Progenitor cell of endocrine pancreas (in vitro differentiated cells): ENCODE measurements at regions not wholly inside any gene's neighbourhood (a gene's known extent, or its start where the extent isn't known, plus 50 kb on each side); places are given as distances from the start of the nearest gene placed in this dataset.
A peak's percentile ranks its signal among the peaks of the same experiment; 100 is the strongest.

Source experiments
- DNase-seq: peaks from one replicate; pipeline ENCODE4 v3.0.0; 2021; ENCODE audit warnings: low spot score; ENCODE audit not compliant: unreplicated experiment
- H3K27ac Mint-ChIP-seq: 2 replicates; pipeline ENCODE4 v1.8.0; 2021; ENCODE audit warnings: mild to moderate bottlenecking, moderate library complexity, mixed read lengths
- H3K27me3 Mint-ChIP-seq: 2 replicates; pipeline ENCODE4 v1.8.0; 2021; ENCODE audit warnings: mixed read lengths
- H3K36me3 Mint-ChIP-seq: 2 replicates; pipeline ENCODE4 v1.8.0; 2022; ENCODE audit warnings: mixed read lengths; ENCODE audit not compliant: insufficient read depth
- H3K4me1 Mint-ChIP-seq: 2 replicates; pipeline ENCODE4 v1.8.0; 2021; ENCODE audit warnings: low read depth, mixed read lengths
- H3K4me3 Mint-ChIP-seq: 2 replicates; pipeline ENCODE4 v1.8.0; 2021; ENCODE audit warnings: low read depth, mild to moderate bottlenecking, moderate library complexity, mixed read lengths
- H3K9me3 Mint-ChIP-seq: 2 replicates; pipeline ENCODE4 v1.8.0; 2021; ENCODE audit warnings: low read depth, mixed read lengths
- CTCF ChIP-seq: fragments of 200-600 bp; sonication (generic); IDR thresholded peaks from one replicate; pipeline ENCODE4 v1.5.0; 2021; ENCODE audit warnings: antibody characterized with exemption, mild to moderate bottlenecking; ENCODE audit not compliant: unreplicated experiment

DNA sequence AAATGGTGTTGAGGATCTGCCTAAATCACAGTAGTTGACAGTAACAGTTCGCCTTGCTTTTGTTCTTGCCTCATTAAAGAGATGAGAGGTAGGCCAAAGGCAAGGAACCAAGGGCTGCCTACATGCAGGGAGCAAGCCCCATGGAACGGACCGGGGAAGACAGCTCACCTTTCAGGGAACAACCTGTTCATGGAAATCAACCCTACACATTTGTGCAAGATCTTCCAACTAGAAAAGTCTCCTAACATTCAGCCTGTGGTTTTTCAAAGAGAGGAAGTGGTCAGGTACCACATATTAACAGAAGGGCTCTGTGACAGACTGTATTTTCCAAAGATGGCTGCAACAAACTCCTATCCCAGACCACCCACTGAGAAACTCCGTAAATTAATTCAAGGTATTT is 1031.8 kb upstream of the NR2F2 start:
- TF ChIP-seq CTCF, result no peak
- Mint-ChIP-seq H3K36me3 (peaks cover 1% of the 10 kb centered on the region), H3K9me3 (peaks cover 5% of the 10 kb centered on the region), H3K27ac (no peak overlapping the region), H3K27me3 (no peaks in the 10 kb centered on the region), H3K4me3 (no peak overlapping the region), H3K4me1 (peaks cover 13% of the 10 kb centered on the region)
- no peak for DNase-seq

DNA sequence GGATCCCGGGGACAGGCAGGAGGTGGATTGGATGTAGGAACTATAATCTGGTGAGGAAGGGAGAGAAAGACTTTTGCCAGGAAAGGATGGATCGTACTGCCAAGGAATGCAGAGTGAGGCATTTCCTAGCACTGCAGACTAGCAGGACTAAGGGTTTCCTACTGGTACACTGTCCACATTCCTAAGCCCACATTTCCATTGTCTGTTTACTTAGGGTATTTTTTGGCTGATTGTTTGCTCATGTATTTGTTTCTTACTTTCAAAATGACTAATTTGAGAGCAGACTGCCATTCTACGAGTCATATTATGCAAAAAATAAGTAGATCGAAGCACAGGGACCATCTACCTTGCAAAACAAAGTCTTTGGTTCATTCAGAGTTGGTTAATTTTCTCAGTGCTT is 1029.5 kb upstream of the NR2F2 start:
- TF ChIP-seq CTCF, result no peak
- peaks cover 5% of the 10 kb centered on the region for H3K9me3 Mint-ChIP-seq
- peaks cover 1% of the 10 kb centered on the region for H3K36me3 Mint-ChIP-seq
- DNase-seq, result no peak
- peak overlapping the region; percentile 1 for H3K27ac Mint-ChIP-seq
- no peaks in the 10 kb centered on the region for H3K27me3 Mint-ChIP-seq
- H3K4me1 Mint-ChIP-seq, result peaks cover 7% of the 10 kb centered on the region
- no peak overlapping the region for H3K4me3 Mint-ChIP-seq

- Mint-ChIP-seq H3K9me3 (peaks cover 5% of the 10 kb centered on the region), H3K4me1 (peaks cover 2% of the 10 kb centered on the region), H3K27me3 (peaks cover 2% of the 10 kb centered on the region), H3K4me3 (no peak overlapping the region), H3K27ac (no peak overlapping the region), H3K36me3 (peaks cover 1% of the 10 kb centered on the region)
- no peak for DNase-seq
- TF ChIP-seq CTCF, result no peak
Measured at GRCh38 chr15:95302206-95302605, 1028.3 kb upstream of the NR2F2 start.

- peaks cover 1% of the 10 kb centered on the region for H3K36me3 Mint-ChIP-seq
- TF ChIP-seq CTCF, result no peak
- peaks cover 5% of the 10 kb centered on the region for H3K9me3 Mint-ChIP-seq
- no peak overlapping the region for H3K4me3 Mint-ChIP-seq
- peaks cover 2% of the 10 kb centered on the region for H3K4me1 Mint-ChIP-seq
- H3K27me3 Mint-ChIP-seq, result peaks cover 2% of the 10 kb centered on the region
- no peak for DNase-seq
- no peak overlapping the region for H3K27ac Mint-ChIP-seq
Measured at GRCh38 chr15:95302809-95303208, 1027.7 kb upstream of the NR2F2 start.

- H3K27me3 Mint-ChIP-seq, result peaks cover 2% of the 10 kb centered on the region
- peaks cover 5% of the 10 kb centered on the region for H3K9me3 Mint-ChIP-seq
- peaks cover 2% of the 10 kb centered on the region for H3K4me1 Mint-ChIP-seq
- no peak for DNase-seq
- H3K27ac Mint-ChIP-seq, result no peak overlapping the region
- no peak overlapping the region for H3K4me3 Mint-ChIP-seq
- H3K36me3 Mint-ChIP-seq, result peaks cover 1% of the 10 kb centered on the region
- TF ChIP-seq CTCF, result no peak
Measured at GRCh38 chr15:95303713-95304112, 1026.8 kb upstream of the NR2F2 start.
